ENCODE measurements at regions not wholly inside any gene's neighbourhood (a gene's known extent, or its start where the extent isn't known, plus 50 kb on each side); places are given as distances from the start of the nearest gene placed in this dataset.

DNA sequence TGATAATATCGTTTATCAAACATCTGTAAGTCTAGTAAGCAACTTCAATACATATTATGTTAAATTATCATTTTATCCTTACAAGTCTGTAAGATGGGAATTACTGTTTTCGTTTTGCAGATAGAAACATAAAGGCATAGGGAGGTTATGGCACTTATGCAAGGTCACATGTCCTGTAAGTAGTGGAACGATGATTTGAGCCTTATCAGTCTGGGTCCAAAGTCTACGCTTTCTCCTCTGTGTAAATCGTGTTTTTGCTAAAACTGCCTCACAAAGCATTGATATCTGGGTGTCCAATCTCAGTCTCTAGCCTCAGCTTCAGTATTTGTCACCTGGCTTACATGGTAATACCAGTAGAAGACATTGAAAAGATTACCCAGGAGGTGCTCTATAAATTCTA, 174.9 kb upstream of the RASSF8 start:
- no peaks in the 10 kb centered on the region for H3K36me3 ChIP-seq (replicated peaks; ENCODE audit: insufficient read depth, low read length)
- H3K9me2 ChIP-seq (replicated peaks; ENCODE audit: insufficient read depth, low read length) = no peaks in the 10 kb centered on the region
- no peak for TF ChIP-seq EZH2phosphoT487 (IDR thresholded peaks at IDR 0.05; ENCODE audit: low read length)
- TF ChIP-seq, protein P1, sequence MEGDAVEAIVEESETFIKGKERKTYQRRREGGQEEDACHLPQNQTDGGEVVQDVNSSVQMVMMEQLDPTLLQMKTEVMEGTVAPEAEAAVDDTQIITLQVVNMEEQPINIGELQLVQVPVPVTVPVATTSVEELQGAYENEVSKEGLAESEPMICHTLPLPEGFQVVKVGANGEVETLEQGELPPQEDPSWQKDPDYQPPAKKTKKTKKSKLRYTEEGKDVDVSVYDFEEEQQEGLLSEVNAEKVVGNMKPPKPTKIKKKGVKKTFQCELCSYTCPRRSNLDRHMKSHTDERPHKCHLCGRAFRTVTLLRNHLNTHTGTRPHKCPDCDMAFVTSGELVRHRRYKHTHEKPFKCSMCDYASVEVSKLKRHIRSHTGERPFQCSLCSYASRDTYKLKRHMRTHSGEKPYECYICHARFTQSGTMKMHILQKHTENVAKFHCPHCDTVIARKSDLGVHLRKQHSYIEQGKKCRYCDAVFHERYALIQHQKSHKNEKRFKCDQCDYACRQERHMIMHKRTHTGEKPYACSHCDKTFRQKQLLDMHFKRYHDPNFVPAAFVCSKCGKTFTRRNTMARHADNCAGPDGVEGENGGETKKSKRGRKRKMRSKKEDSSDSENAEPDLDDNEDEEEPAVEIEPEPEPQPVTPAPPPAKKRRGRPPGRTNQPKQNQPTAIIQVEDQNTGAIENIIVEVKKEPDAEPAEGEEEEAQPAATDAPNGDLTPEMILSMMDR (IDR thresholded peaks at IDR 0.05; ENCODE audit: low read length) = no peak
- TF ChIP-seq EZH2 (optimal IDR thresholded peaks at IDR 0.05; ENCODE audit: low read depth, low read length) = no peak
- DNase-seq = no peak
- no peaks in the 10 kb centered on the region for H3K79me2 ChIP-seq (ENCODE audit: low read length)
- no peaks in the 10 kb centered on the region for H4K20me1 ChIP-seq (ENCODE audit: insufficient read depth, low read length)
- H3K27me3 ChIP-seq (replicated peaks; ENCODE audit: insufficient read depth, low read length) = no peaks in the 10 kb centered on the region
- H3K4me1 ChIP-seq (ENCODE audit: low read length) = no peaks in the 10 kb centered on the region
- H3F3A ChIP-seq (ENCODE audit: insufficient read depth, low read length) = no peaks in the 10 kb centered on the region
- no peak overlapping the region for H3K4me2 ChIP-seq (ENCODE audit: low read depth, low read length)
- H2AFZ ChIP-seq (ENCODE audit: low read length) = no peak overlapping the region
- no peak overlapping the region for H3K4me3 ChIP-seq (ENCODE audit: low read length)
- H3K9ac ChIP-seq (ENCODE audit: low read length) = no peak overlapping the region
- no peaks in the 10 kb centered on the region for H3K9me3 ChIP-seq (replicated peaks; ENCODE audit: insufficient read depth, low read length)
- no peak overlapping the region for H3K27ac ChIP-seq (ENCODE audit: low read length)

DNA sequence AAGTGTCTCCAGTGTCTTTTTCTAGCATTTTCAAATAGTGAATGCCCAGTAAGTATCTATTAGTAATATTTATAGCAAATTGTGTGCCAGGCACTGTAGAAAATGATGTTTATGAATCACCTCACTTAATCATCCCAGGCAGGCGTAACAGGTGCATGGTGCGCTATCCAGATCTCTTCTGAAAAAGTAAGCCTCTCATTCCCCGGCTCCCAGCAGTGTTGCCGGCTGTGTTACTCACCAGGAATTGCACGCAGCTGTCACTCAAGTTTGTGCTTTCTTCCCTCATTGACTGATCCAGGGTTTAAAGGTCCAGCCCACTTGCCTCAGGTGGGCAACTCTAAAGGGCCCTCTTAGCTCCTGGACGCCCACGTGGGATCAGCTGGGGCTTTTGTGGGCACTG, 173.8 kb upstream of the RASSF8 start:
- Histone ChIP-seq H3K9me3 (replicated peaks; ENCODE audit: insufficient read depth, low read length) (no peaks in the 10 kb centered on the region), H3K4me2 (ENCODE audit: low read depth, low read length) (no peak overlapping the region), H3K9ac (ENCODE audit: low read length) (no peak overlapping the region)

GRCh38 chr12:25785134-25785533, 173.3 kb upstream of the RASSF8 start:
- no peaks in the 10 kb centered on the region for H4K20me1 ChIP-seq (ENCODE audit: insufficient read depth, low read length)
- no peaks in the 10 kb centered on the region for H3K79me2 ChIP-seq (ENCODE audit: low read length)
- H3K4me1 ChIP-seq (ENCODE audit: low read length) = no peaks in the 10 kb centered on the region
- H3K36me3 ChIP-seq (replicated peaks; ENCODE audit: insufficient read depth, low read length) = no peaks in the 10 kb centered on the region
- no peak overlapping the region for H3K27ac ChIP-seq (ENCODE audit: low read length)
- no peak overlapping the region for H2AFZ ChIP-seq (ENCODE audit: low read length)
- no peaks in the 10 kb centered on the region for H3K27me3 ChIP-seq (replicated peaks; ENCODE audit: insufficient read depth, low read length)
- no peak for DNase-seq
- no peak for TF ChIP-seq EZH2phosphoT487 (IDR thresholded peaks at IDR 0.05; ENCODE audit: low read length)
- TF ChIP-seq, protein P1 (IDR thresholded peaks at IDR 0.05; ENCODE audit: low read length) = no peak
- TF ChIP-seq EZH2 (optimal IDR thresholded peaks at IDR 0.05; ENCODE audit: low read depth, low read length) = no peak
- H3K9me3 ChIP-seq (replicated peaks; ENCODE audit: insufficient read depth, low read length) = no peaks in the 10 kb centered on the region
- no peaks in the 10 kb centered on the region for H3K9me2 ChIP-seq (replicated peaks; ENCODE audit: insufficient read depth, low read length)
- H3F3A ChIP-seq (ENCODE audit: insufficient read depth, low read length) = no peaks in the 10 kb centered on the region
- no peak overlapping the region for H3K4me2 ChIP-seq (ENCODE audit: low read depth, low read length)
- no peak overlapping the region for H3K9ac ChIP-seq (ENCODE audit: low read length)
- no peak overlapping the region for H3K4me3 ChIP-seq (ENCODE audit: low read length)

More for the DNA sequence above, 173.8 kb upstream of the RASSF8 start:
- Histone ChIP-seq H3K4me1 (ENCODE audit: low read length) (no peaks in the 10 kb centered on the region), H3K27me3 (replicated peaks; ENCODE audit: insufficient read depth, low read length) (no peaks in the 10 kb centered on the region), H3K4me3 (ENCODE audit: low read length) (no peak overlapping the region), H3K9me2 (replicated peaks; ENCODE audit: insufficient read depth, low read length) (no peaks in the 10 kb centered on the region), H2AFZ (ENCODE audit: low read length) (no peak overlapping the region), H3K79me2 (ENCODE audit: low read length) (no peaks in the 10 kb centered on the region), H3K27ac (ENCODE audit: low read length) (no peak overlapping the region), H4K20me1 (ENCODE audit: insufficient read depth, low read length) (no peaks in the 10 kb centered on the region), H3K36me3 (replicated peaks; ENCODE audit: insufficient read depth, low read length) (no peaks in the 10 kb centered on the region), H3F3A (ENCODE audit: insufficient read depth, low read length) (no peaks in the 10 kb centered on the region)
- TF ChIP-seq EZH2phosphoT487 (IDR thresholded peaks at IDR 0.05; ENCODE audit: low read length) (no peak), EZH2 (optimal IDR thresholded peaks at IDR 0.05; ENCODE audit: low read depth, low read length) (no peak)
- TF ChIP-seq, protein P1 (IDR thresholded peaks at IDR 0.05; ENCODE audit: low read length) = no peak
- no peak for DNase-seq

Measured in MM.1S (cell line).